ENCODE measurements at regions not wholly inside any gene's neighbourhood (a gene's known extent, or its start where the extent isn't known, plus 50 kb on each side); places are given as distances from the start of the nearest gene placed in this dataset.
A peak's percentile ranks its signal among the peaks of the same experiment; 100 is the strongest.

DNA sequence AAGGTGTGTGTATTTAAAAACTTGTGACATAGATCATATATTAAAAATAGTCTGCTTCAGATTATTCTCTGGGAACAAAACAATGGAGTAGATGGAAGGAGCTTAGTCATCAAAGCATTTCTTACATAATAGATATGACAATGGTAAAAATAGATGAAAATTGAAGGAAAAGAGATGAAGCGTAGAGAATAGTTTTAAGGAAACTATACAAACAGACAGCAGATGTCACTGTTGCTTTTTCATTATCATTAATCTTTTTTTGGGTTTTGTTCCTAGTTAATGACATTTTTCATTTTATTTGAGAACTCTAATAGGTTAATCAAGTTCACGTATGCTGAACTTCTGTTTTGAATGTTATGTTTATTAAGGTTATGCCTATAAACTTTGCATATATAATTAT lies 149.2 kb upstream of the FBXO33 start:
- Histone ChIP-seq H4K20me1 (ENCODE audit: low read depth, low read length) (no peaks in the 10 kb centered on the region), H3F3A (ENCODE audit: insufficient read depth) (no peaks in the 10 kb centered on the region), H3K4me2 (ENCODE audit: low read depth, low read length, poor library complexity, severe bottlenecking) (peak overlapping the region; percentile 16), H2AFZ (ENCODE audit: low read depth, low read length, severe bottlenecking) (no peak overlapping the region), H3K79me2 (ENCODE audit: insufficient read depth, low read length) (no peaks in the 10 kb centered on the region), H3K27me3 (ENCODE audit: low read length) (no peaks in the 10 kb centered on the region), H3K4me3 (ENCODE audit: insufficient read depth, low read length, poor library complexity, severe bottlenecking) (no peak overlapping the region), H3K9ac (ENCODE audit: low read length) (no peak overlapping the region), H3K9me2 (replicated peaks; ENCODE audit: insufficient read depth, low read length) (no peaks in the 10 kb centered on the region), H3K9me3 (ENCODE audit: insufficient read depth, low read length) (no peaks in the 10 kb centered on the region), H3K36me3 (ENCODE audit: low read length) (no peaks in the 10 kb centered on the region), H3K27ac (ENCODE audit: low read depth, low read length) (no peak overlapping the region)
- TF ChIP-seq, protein P1, sequence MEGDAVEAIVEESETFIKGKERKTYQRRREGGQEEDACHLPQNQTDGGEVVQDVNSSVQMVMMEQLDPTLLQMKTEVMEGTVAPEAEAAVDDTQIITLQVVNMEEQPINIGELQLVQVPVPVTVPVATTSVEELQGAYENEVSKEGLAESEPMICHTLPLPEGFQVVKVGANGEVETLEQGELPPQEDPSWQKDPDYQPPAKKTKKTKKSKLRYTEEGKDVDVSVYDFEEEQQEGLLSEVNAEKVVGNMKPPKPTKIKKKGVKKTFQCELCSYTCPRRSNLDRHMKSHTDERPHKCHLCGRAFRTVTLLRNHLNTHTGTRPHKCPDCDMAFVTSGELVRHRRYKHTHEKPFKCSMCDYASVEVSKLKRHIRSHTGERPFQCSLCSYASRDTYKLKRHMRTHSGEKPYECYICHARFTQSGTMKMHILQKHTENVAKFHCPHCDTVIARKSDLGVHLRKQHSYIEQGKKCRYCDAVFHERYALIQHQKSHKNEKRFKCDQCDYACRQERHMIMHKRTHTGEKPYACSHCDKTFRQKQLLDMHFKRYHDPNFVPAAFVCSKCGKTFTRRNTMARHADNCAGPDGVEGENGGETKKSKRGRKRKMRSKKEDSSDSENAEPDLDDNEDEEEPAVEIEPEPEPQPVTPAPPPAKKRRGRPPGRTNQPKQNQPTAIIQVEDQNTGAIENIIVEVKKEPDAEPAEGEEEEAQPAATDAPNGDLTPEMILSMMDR (IDR thresholded peaks at IDR 0.05; ENCODE audit: insufficient read depth, low read length, poor library complexity, severe bottlenecking), result peak; percentile 28
- no peak for TF ChIP-seq EZH2phosphoT487 (conservative IDR thresholded peaks at IDR 0.05; ENCODE audit: low read length)

DNA sequence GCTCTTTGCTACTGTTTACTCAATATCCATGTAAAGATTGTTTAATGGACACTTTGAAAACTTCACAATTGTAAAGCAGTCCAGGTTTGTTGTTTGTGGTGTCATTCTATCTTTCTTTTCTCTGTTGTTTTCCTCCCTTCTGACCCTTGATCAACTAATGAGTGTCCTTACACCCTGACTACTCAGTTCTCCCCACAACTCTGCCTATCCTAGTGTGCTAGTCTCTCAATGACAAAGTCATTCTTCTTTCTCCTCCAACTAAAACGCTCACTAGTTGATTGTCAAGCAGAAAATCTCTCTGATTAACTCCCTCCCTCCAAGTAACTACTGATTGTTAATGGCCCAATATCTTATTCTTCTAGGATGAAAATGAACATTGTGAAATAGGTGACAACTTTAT lies 148.5 kb upstream of the FBXO33 start:
- H3K27me3 ChIP-seq (ENCODE audit: low read length), result no peaks in the 10 kb centered on the region
- H3K9ac ChIP-seq (ENCODE audit: low read length), result no peak overlapping the region
- H3K9me2 ChIP-seq (replicated peaks; ENCODE audit: insufficient read depth, low read length), result no peaks in the 10 kb centered on the region
- H3K27ac ChIP-seq (ENCODE audit: low read depth, low read length), result no peak overlapping the region
- H3K36me3 ChIP-seq (ENCODE audit: low read length), result no peaks in the 10 kb centered on the region
- no peak overlapping the region for H3K4me2 ChIP-seq (ENCODE audit: low read depth, low read length, poor library complexity, severe bottlenecking)
- no peaks in the 10 kb centered on the region for H3K9me3 ChIP-seq (ENCODE audit: insufficient read depth, low read length)
- H3F3A ChIP-seq (ENCODE audit: insufficient read depth), result no peaks in the 10 kb centered on the region
- no peaks in the 10 kb centered on the region for H4K20me1 ChIP-seq (ENCODE audit: low read depth, low read length)
- H3K79me2 ChIP-seq (ENCODE audit: insufficient read depth, low read length), result no peaks in the 10 kb centered on the region
- no peak overlapping the region for H2AFZ ChIP-seq (ENCODE audit: low read depth, low read length, severe bottlenecking)
- no peak overlapping the region for H3K4me3 ChIP-seq (ENCODE audit: insufficient read depth, low read length, poor library complexity, severe bottlenecking)
- TF ChIP-seq, protein P1 (IDR thresholded peaks at IDR 0.05; ENCODE audit: insufficient read depth, low read length, poor library complexity, severe bottlenecking), result no peak
- no peak for TF ChIP-seq EZH2phosphoT487 (conservative IDR thresholded peaks at IDR 0.05; ENCODE audit: low read length)

DNA sequence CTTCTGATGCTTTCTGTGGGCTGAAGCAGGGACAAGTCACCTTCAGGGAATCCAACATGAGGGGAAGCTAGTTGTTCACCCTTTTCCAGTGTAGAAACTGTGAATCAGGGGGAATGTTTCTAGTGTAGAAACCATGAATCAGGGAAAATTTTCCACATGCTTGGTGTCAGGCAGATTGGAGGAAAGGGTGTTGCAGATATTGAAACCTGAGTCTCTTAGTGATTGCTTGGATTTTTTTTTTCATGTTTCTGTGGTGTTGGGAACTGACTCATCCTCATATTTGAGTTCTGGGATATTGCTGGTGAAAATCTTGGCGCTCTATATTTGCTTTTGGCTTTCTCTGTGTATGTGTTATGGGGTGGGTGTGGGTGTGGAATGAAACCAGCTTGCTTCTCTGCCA lies 144.5 kb upstream of the FBXO33 start:
- Histone ChIP-seq H3K27ac (ENCODE audit: low read depth, low read length) (no peak overlapping the region), H3K4me2 (ENCODE audit: low read depth, low read length, poor library complexity, severe bottlenecking) (no peak overlapping the region), H3K36me3 (ENCODE audit: low read length) (no peaks in the 10 kb centered on the region), H3K27me3 (ENCODE audit: low read length) (no peaks in the 10 kb centered on the region), H4K20me1 (ENCODE audit: low read depth, low read length) (no peaks in the 10 kb centered on the region), H3K4me3 (ENCODE audit: insufficient read depth, low read length, poor library complexity, severe bottlenecking) (no peak overlapping the region), H3F3A (ENCODE audit: insufficient read depth) (no peaks in the 10 kb centered on the region), H3K9me2 (replicated peaks; ENCODE audit: insufficient read depth, low read length) (no peaks in the 10 kb centered on the region), H3K9me3 (ENCODE audit: insufficient read depth, low read length) (peaks cover 5% of the 10 kb centered on the region; the same call in 1 of the 2 replicates), H3K79me2 (ENCODE audit: insufficient read depth, low read length) (no peaks in the 10 kb centered on the region), H2AFZ (ENCODE audit: low read depth, low read length, severe bottlenecking) (no peak overlapping the region), H3K9ac (ENCODE audit: low read length) (no peak overlapping the region)
- no peak for TF ChIP-seq EZH2phosphoT487 (conservative IDR thresholded peaks at IDR 0.05; ENCODE audit: low read length)
- TF ChIP-seq, protein P1 (IDR thresholded peaks at IDR 0.05; ENCODE audit: insufficient read depth, low read length, poor library complexity, severe bottlenecking), result no peak
